ENCODE measurements at regions not wholly inside any gene's neighbourhood (a gene's known extent, or its start where the extent isn't known, plus 50 kb on each side); places are given as distances from the start of the nearest gene placed in this dataset.

DNA sequence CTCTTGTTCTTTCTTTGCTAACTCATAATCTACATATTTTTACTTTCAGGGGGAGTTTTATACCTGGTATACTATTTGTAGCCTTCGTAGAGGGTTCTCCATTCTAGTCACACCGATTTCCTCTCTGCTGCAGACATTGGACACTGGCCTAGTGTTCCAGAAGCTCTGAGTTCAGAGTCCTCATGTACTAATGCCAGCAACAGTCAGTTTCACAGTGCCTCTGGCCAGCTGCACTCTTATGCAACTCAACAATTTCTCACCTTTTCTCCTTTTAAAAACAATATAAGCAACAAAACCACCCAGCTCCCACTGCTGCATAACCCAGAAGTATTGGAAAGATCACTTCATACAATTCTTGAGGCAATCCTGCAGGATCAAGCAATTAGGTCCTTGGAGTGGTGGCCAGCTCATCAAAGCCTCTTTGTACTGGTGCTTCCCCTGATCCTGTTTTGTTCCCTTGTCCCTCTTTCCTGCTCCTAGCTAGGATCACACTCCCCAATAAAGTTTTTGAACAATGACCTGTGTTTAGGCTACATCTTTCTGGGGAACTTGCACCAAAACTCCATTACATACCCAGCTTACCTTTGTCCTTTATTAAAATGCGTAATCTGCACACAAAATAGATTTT, 98.1 kb upstream of the TUT7 start:
- DNase-seq (ENCODE audit: low read depth in 3 of 3), result no peak

DNA sequence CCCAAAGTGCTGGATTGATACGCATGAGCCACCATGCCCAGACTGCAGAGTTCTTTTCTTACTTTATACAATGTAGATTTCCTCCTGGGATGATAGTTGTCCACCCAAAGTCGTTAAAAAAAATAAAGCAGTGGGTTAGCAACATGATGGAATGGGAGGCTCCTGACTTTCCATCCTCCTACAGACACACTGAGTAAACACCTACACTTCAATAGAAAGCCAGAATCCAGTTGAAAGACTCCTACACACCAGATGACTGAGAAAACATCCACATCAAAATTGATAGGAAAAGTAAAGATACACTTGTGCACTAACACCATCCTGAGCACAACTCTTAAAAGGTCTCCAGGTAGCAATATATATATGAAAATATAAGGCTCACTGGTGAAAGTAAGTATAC, 95.0 kb upstream of the TUT7 start:
- no peak for DNase-seq (ENCODE audit: low read depth in 3 of 3)

DNA sequence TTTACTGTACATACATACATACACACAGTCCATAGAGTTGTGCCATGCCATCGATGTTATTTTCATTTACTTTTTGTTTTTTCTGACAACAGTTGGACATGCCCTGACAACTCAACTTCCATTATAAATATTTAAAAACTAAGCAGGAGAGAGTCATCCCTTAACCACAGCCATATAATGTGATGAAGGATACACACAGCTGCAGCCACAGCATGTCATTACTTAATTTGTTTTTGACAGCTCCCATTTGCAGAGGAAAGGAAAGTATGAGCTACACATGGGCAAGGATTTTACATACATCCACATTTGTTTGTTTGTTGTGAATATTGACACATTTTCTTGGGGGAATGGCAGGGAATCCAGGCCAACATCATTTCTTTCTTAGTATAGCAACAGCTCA, 91.5 kb upstream of the TUT7 start:
- DNase-seq (ENCODE audit: low read depth in 3 of 3), result no peak

DNA sequence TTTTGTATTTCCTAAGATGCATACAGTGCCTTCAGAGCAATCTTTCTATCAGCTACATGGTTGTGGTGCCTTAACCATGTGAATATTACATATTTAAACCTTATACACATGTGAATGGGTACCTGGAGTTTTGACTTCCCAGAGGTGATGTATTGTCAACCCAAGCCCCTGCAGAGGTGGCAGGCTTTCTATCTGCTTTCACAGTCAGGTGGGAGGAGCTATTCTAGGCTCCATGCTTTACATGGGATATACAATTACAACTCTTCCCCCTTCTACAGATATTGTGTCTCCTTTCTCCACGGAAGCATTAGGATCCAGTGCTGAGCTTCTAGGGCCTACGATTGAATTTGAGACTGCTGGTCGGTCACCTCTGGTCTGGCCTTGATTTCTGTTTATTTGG, 89.8 kb upstream of the TUT7 start:
- DNase-seq (ENCODE audit: low read depth in 3 of 3), result no peak

DNA sequence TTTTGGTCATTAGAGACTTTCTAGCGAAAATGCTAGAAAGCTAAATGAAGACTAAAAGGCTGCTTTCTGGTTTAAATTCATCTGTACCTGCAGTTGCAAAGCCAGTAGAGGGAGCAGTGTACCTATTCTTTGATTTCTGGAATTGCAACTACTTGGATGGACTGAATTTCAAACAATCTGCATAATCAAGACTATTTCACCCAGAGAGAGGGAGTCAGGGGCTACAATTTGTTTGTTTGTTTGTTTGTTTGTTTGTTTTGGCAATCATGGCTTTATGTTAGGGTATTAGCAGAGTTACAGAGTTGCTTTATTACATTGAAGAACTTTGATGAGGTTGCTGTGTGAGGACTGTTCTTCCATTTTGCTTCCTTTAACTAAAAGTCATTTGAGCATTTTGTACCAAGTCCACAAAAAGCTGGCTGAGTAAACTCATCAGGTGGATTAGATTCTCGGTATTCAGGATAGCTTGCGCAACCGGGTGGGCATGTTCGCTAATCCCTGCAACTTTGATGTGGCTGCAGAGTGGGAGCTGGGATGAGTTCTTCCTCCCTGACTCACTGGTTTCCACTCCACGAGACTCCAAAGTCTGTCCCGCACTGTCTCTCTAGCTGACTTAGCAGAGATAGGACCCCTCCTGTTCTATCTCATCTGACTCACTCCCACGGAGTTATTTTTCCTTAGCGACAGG, 80.0 kb upstream of the TUT7 start:
- no peak for DNase-seq (ENCODE audit: low read depth in 3 of 3)

DNA sequence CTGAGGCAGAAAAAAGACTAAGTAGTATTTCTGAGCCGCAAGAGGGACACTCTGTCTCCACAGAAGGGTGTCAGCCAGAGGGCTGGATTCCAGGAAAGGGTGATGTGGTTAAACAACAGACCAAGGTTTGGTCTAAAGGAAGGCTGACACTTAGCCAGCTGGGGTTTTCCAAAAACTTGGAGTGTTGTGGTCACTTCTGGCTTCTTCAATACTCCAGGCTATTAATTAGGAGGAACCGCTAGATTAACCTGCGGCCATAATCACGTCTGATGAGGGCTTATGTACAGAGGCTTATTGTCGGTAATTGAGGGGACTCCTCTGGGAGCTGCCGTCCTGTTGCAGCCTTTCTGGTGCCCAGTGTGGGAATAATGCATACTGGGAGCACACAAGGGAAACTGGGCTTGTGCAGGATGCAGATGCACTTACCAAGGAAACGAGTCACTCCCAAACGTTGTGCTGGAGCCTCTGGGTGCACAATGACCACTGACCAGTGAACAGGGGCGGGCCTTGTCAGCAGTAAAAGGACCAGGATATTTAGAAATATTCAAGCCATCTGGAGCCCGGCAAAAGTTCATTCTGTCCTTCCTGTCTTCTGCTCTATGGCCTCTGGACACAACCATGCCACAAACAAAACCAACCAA, 70.2 kb upstream of the TUT7 start:
- DNase-seq (ENCODE audit: low read depth in 3 of 3), result no peak

DNA sequence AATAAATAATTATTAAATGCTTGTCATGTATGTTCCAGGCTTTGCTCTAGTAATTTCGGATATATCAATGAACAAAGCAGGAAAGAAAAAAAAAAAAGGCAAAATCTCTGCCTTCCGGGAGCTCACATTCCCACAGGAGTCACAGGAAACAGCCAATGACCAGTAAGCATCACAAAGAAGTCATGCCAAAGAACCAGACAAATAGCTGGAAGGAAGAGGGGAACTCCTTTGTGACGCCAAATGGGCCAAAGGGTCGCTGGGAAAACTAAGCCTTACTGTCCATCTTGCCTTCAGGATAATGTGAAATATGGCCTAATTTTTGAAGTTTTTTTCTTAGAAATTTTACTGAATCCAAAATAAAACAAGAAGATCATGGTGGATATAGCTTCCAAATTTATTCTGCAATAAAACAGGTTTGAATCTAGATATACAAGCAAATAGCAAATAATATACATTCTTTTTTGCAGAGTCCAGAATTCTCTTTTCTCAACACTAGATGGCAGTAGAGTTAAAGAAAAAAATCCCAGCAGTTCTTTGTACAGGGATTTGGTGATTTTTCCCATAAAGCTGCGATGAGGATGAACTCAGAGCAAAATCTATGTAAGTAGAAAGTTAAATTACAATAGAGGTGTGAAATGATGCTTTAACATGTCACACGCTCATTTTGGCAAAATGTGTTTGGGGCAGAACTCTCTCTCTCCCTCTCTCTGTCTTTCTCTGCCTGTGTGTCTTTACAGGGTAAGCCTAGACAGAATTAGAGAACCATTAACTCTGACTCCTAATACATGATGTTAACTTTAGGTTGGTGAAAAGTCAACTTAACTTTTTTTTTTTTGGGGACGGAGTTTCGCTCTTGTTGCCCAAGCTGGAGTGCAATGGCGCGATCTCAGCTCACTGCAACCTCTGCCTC, 60.0 kb upstream of the TUT7 start:
- no peak for DNase-seq (ENCODE audit: low read depth in 3 of 3)

DNA sequence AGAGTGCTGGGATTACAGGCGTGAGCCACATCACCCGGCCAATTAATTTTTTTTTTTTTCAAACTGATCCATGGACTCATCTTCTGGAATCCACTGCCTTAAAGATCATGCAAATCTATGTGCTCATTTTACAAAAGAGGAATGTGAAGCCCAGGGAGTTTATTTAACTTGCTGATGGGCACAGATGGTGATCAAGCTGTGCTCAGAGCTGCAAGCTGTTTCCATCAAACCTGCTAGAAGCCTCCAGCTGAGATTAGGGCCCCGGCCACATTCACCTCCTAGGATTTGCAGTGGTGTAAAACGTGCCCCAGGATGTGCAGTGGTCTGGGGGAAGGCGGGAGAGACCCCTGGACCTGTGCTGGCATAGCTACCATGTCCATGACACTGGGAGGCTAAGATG, 56.1 kb upstream of the TUT7 start:
- DNase-seq (ENCODE audit: low read depth in 3 of 3), result no peak

DNA sequence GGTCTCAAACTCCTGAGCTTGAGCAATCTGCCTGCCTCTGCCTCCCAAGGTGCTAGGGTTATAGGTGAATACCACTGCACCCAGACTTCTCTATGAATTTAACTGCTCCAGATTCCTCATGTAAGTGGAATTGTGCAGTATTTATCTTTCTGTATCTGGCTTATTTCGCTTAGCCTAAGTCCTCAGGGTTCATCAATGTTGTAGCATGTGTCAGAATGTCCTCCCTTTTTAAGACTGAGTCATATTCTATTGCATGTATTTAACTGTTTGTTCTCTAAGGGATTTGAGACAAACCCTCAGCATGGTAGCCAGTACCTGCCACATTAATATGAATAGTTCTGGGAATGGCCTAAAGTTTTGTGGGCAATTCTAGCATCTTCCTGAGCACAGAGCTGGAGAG, 53.9 kb upstream of the TUT7 start:
- no peak for DNase-seq (ENCODE audit: low read depth in 3 of 3)

DNA sequence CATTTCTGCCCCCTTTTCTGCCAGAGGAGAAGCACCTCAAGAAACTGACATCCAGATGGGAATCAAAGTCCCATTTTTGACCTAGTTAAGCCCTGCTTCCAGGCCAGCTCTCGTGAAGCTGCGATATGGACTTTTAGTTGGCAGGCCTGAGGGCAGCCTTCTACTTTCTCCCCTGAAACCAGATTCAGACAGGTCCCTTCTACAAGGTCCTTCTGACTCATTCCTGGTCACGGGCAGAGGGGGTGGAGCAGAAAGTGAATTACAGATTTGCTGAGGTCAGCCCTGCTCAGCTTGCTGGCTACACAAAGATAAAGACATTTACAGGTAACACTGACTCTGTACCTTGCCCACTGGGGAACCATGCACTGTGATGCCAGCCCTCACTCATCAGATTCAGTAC, 52.8 kb upstream of the TUT7 start:
- peak in 1 of 3 experiments; percentile 24 for DNase-seq (ENCODE audit: low read depth in 3 of 3)

DNA sequence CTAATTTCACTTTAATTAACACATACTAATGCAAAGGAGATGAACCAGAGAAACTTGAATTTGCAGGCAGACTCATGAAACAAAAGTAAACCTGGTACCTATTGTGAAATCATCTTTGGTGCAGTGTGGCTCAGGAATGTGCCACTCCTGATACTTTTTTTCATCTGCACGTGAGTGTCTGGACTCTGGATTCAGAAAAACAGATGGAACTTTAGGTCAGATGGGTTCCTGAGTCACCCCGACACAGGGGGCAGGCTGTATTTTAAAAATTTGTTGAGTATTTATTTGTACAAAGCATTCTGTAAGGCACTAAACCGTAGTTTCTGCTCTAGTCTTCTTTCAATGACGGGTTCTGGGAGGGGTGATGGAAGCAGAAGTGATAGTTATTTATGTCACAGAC, 52.2 kb upstream of the TUT7 start:
- DNase-seq (ENCODE audit: low read depth in 3 of 3), result no peak

DNA sequence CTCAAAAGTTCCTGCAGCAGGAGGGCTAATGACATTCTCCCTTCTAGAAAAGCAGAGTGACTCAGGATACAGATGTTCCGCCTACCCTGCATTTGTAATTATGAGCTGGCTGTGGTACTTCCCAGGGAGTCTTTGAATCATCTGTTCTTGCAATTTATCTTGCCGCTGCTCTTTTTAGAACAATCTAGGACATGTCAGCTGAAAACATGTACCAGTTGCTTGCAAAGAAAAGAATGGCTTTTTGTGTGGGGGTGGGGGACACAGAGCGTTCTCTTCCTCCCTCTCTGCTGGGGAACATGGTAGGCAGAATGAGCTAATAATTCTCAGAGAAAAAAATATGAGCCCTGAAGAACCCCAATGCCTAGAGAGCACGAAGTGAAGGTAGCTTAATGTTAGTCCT, 51.7 kb upstream of the TUT7 start:
- peak; percentile 3 to 5 (median 4) for DNase-seq (ENCODE audit: low read depth in 3 of 3)

DNA sequence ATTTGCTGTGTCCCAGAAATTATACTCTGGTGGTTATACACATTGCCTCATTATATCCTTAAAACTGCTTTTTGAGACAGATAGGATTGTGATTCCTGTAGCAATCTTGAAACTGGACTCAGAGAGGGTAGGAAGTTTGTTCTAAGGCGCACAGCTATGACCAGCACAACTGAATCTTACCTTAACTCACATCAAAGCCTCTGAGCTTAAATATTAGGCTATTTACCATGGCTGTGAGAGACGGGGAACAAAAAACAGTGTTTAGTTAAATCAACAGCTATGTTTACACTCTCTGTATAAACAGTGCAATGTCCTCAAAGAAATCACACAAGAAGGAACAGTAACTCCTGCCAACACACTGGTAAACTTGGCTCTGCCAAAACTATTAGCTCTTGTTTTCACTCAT, 50.9 kb upstream of the TUT7 start:
- DNase-seq (ENCODE audit: low read depth in 3 of 3), result no peak

Measured in stimulated activated CD4-positive, alpha-beta T cell treated with anti-CD3 and anti-CD28 coated beads, TNF-alpha, amount 100 ng/mL, for 24 hours (primary cell).